GM21723 (cell line): ENCODE measurements at regions not wholly inside any gene's neighbourhood (a gene's known extent, or its start where the extent isn't known, plus 50 kb on each side); places are given as distances from the start of the nearest gene placed in this dataset.

Source experiments
- ATAC-seq: cut with Tn5 transposase; IDR thresholded peaks from one replicate; pipeline ENCODE4 v1.9.1; 2021; ENCODE audit warnings: mild to moderate bottlenecking, moderate library complexity; ENCODE audit not compliant: unreplicated experiment

- no peak for ATAC-seq
Observed at GRCh38 chr2:129737660-129738527, 241.6 kb upstream of the RAB6C start.

DNA sequence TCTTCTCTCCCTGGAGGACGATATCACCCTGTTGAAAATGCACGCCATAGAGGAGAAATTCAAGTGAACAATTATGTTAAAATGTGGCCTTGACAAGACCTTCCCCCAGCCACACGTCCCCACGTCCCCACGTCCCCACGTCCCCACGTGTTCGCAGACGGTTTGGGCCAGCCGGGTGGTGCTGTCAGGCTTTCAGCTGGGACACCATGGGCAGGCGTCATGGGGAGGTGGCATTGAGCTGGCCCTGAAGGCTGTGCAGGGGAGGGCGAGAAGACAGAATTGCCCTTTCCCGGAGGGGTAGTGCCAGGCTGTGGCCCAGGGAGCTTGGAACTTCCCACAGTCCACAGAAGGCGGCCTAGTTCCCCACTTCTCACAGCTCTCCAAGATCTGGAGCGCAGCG lies 240.7 kb upstream of the RAB6C start:
- no peak for ATAC-seq

GRCh38 chr2:129740504-129740903 lies 239.0 kb upstream of the RAB6C start:
- no peak for ATAC-seq

GRCh38 chr2:129741165-129741564 lies 238.3 kb upstream of the RAB6C start:
- ATAC-seq = no peak

- no peak for ATAC-seq
Observed at GRCh38 chr2:129741623-129742022, 237.8 kb upstream of the RAB6C start.

- ATAC-seq = no peak
Observed at GRCh38 chr2:129742415-129743180, 236.9 kb upstream of the RAB6C start.

GRCh38 chr2:129744141-129744540 lies 235.3 kb upstream of the RAB6C start:
- no peak for ATAC-seq

GRCh38 chr2:129744649-129745048 lies 234.8 kb upstream of the RAB6C start:
- no peak for ATAC-seq

GRCh38 chr2:129747500-129748125 lies 231.9 kb upstream of the RAB6C start:
- no peak for ATAC-seq

DNA sequence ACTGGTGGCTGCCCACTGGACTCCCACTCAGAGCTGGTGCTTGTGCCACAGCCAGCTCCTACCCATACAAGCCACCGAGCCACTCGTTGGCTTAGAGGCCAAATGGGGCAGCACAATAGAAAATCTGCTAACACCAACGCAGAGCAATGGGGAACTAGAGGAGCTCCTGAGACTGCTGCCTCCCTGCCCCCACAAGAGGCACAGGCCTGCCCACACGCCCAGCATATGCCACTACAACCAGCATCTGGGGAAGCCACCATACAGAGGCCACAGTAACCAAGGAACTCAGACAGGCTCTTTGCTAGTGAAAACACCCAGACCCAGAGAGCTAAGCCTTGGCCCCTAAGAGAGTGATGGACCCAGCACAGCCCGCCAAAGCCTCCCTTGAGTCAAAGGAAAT lies 231.2 kb upstream of the RAB6C start:
- no peak for ATAC-seq

DNA sequence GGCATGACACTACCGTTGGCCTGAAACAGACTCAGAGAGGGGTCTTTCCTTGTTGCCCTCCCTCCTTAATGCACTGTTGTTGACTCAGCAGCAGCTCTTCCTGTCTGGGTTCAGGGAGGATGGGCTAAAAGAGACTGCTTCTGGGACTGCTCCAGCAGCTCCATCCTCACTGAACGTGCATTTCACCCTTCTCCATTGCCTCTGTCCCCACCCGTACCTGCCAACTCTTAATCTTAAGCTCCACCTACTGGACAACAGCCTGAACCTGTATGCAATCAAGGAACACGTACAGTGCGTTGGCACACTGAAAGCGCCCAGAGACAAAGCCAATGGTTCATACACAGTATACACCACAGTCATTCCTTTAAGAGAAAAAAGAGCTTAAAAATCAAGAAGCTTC lies 230.8 kb upstream of the RAB6C start:
- ATAC-seq = no peak

DNA sequence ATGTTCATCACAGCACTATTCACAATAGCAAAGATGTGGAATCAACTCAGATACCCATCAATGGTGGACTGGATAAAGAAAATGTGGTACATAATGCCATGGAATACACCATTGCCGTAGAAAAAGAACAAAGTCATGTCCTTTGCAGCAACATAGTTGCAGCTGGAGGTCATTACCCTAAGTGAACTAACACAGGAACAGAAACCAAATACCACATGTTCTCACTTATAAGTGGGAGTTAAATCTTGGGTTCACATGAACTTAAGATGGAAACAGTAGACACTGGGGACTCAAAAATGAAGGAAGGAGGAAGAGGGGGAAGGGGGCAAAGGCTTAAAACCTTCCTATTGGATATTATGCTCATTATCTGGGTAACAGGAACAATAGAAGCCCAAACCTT lies 228.1 kb upstream of the RAB6C start:
- ATAC-seq = no peak

- ATAC-seq = no peak
Observed at GRCh38 chr2:129752176-129752575, 227.3 kb upstream of the RAB6C start.

DNA sequence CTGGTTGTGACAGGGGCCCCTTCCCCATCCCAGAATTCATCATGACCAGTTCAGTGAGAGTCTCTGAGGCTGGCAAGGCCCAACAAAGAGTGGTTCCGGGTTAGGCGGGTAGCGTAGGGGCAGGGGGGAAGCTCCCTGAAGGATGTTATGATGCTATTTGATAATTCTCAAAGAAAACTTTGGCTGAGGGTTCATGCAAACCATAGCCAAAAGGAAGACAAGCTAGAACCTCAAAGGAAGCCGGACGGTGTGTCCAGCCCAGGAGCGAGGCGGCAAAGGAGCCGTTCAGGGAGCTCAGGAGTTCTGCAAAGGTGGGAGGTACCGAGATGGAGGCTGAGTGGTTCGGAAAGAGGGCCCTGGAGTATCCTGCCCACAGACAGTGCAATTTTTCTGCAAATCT lies 226.8 kb upstream of the RAB6C start:
- no peak for ATAC-seq

GRCh38 chr2:129753261-129753660 lies 226.2 kb upstream of the RAB6C start:
- ATAC-seq = no peak

DNA sequence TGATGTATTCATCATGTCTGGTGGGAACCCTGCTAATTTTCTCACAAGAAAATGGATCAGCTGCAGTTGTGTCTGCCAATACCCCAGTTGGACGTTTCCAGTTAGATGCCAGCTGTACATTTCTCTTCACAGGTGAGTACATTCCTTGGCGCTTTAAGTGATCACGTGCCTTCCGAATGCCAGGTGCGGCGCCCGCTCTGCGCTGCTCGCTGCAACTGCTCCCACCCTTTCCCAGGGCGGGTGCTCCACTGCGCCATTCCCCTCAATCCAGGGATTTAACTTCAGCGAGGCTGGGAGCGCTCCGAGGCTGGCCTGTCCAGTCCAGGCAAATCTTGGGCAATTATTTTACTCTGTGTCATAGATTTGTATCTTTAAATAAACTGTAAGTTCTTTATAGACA lies 225.0 kb upstream of the RAB6C start:
- no peak for ATAC-seq

DNA sequence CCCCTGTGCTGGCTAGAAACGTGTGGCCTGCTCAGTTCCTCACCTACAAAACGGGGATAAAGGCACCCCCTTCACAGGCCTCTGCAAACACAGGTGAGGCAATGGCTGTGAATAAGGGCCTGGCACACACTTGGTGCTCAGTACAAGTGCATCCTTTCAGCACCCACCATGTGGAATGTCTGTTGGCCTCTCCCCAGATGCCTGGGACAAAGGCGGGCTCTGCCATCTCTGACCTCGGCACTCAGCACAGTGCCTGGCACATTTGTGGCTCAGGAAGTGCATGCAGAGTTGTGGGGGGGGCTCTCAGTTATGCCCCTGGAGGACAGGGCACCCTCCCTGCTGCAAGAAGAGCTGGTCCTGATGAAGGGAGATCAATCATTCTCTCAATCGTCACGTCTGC lies 224.6 kb upstream of the RAB6C start:
- no peak for ATAC-seq

GRCh38 chr2:129755786-129756185 lies 223.7 kb upstream of the RAB6C start:
- no peak for ATAC-seq

GRCh38 chr2:129756276-129756675 lies 223.2 kb upstream of the RAB6C start:
- ATAC-seq = no peak

DNA sequence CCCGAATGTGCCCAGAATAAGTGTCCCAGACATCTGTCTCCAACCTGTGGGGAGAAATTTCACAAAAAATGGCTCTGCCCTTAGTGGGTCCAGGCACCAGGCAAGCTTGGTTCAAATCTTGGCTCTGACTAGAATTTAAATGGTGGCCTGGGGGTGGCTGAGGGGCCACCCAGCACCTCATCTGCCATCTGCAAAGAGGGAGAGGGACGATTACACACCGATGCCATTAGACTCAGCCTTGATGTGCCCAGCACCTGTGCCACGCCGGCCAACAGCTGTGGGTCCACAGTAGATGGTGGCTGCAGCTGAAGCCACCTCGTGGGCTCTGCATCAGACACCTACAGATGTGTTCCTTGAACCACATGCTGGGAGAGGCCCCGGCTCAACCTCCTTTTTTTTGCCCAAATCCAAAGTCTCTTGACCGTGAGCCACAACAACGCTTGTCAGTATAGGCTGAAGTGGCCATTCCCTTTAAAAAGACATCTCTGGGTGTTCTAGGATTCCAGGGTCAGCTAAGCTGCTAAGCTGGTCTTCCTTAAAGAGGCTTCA lies 222.0 kb upstream of the RAB6C start:
- no peak for ATAC-seq
